ENCODE measurements at regions not wholly inside any gene's neighbourhood (a gene's known extent, or its start where the extent isn't known, plus 50 kb on each side); places are given as distances from the start of the nearest gene placed in this dataset.

DNA sequence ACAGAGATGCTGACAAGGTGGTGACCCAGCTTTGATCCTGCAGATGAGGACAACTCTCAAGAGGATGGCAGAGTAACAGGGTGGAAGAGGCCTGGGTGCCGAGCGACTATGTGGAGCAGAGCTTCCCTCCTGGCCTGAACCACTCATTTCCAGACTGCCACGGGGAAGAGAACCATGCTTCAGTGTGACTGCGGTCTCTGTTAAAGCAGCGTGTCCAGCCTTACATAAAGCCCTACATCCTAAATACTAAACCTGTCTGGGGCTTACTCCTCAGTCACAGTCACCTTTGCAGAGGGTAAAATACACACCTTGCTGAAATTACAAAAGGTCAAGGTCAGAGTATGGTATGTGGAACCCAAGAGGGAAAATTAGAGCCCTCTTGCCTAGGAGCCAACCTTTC is 312.9 kb downstream of the CDC5L start:
- Histone ChIP-seq H3K4me1 (ENCODE audit: control insufficient read depth in 1 of 2, insufficient read depth in 1 of 2, low read depth in 1 of 2, low read length in 1 of 2) (no peaks in the 10 kb centered on the region), H3K36me3 (no peaks in the 10 kb centered on the region)
- TF ChIP-seq, protein P1, sequence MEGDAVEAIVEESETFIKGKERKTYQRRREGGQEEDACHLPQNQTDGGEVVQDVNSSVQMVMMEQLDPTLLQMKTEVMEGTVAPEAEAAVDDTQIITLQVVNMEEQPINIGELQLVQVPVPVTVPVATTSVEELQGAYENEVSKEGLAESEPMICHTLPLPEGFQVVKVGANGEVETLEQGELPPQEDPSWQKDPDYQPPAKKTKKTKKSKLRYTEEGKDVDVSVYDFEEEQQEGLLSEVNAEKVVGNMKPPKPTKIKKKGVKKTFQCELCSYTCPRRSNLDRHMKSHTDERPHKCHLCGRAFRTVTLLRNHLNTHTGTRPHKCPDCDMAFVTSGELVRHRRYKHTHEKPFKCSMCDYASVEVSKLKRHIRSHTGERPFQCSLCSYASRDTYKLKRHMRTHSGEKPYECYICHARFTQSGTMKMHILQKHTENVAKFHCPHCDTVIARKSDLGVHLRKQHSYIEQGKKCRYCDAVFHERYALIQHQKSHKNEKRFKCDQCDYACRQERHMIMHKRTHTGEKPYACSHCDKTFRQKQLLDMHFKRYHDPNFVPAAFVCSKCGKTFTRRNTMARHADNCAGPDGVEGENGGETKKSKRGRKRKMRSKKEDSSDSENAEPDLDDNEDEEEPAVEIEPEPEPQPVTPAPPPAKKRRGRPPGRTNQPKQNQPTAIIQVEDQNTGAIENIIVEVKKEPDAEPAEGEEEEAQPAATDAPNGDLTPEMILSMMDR (IDR thresholded peaks at IDR 0.05): no peak

DNA sequence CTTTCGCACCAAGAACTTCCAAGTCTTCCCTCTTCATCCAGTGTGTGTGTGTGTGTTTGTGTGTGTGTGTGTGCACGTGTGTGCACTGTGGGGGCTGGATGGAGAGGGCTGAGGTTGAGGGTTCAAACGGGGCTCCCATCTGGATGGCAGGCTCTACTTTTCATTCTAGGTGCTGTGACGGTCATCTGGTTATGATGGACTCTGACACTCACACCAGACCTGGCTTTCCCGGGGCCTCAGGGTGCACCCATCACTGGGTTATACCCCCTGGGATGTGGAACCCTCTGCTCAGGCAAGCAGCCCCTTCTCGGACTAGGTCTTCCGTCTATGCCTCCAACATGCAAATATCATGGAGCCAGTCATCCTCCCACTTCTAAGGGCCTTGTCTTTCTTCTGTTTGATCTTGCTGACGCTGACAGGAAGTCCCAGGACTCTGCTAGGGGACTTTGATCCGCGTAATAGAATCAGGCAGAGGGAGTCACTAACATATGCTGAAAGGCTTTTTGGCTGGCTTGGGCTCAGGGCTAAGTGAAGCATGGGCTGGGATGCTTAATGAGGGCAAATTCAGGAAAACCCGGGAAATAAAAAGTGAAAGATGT is 313.6 kb downstream of the CDC5L start:
- Histone ChIP-seq H3K27me3 (no peaks in the 10 kb centered on the region), H3K9me3 (no peaks in the 10 kb centered on the region), H3K27ac (no peak overlapping the region), H3K4me3 (ENCODE audit: low read depth in 1 of 2, low read length in 1 of 2) (no peak overlapping the region), H3K4me1 (ENCODE audit: control insufficient read depth in 1 of 2, insufficient read depth in 1 of 2, low read depth in 1 of 2, low read length in 1 of 2) (no peaks in the 10 kb centered on the region), H3K36me3 (no peaks in the 10 kb centered on the region)
- TF ChIP-seq, protein P1 (IDR thresholded peaks at IDR 0.05): no peak

More for the DNA sequence above, 312.9 kb downstream of the CDC5L start:
- no peaks in the 10 kb centered on the region for H3K27me3 ChIP-seq
- no peak overlapping the region for H3K4me3 ChIP-seq (ENCODE audit: low read depth in 1 of 2, low read length in 1 of 2)
- H3K9me3 ChIP-seq: no peaks in the 10 kb centered on the region
- H3K27ac ChIP-seq: no peak overlapping the region

DNA sequence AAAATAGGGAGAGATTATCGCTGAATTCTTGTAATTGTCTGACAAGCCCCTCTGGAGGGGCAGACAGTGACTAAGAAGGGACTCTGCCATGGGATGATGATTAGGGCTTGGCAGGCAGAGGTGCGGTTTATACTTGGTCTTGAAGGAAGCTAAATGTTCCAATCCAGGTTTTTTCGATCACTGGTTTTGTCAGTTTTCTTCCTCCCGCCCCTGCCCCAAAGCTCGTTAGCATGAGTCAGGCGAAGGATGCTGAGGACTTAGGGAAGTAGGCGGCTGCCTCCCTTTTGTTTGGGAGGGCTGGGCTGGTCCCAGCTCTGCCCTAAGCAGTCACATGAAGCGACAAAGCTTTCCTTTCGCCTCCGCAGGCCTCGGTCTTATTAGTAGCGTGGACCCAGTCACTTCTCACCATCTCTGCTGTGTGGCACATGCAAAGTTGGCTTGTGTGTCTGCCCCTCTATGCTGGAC is 314.2 kb downstream of the CDC5L start:
- Histone ChIP-seq H3K4me1 (ENCODE audit: control insufficient read depth in 1 of 2, insufficient read depth in 1 of 2, low read depth in 1 of 2, low read length in 1 of 2) (no peaks in the 10 kb centered on the region), H3K27me3 (no peaks in the 10 kb centered on the region), H3K9me3 (no peaks in the 10 kb centered on the region), H3K27ac (no peak overlapping the region), H3K36me3 (no peaks in the 10 kb centered on the region), H3K4me3 (ENCODE audit: low read depth in 1 of 2, low read length in 1 of 2) (no peak overlapping the region)
- TF ChIP-seq, protein P1 (IDR thresholded peaks at IDR 0.05): no peak

DNA sequence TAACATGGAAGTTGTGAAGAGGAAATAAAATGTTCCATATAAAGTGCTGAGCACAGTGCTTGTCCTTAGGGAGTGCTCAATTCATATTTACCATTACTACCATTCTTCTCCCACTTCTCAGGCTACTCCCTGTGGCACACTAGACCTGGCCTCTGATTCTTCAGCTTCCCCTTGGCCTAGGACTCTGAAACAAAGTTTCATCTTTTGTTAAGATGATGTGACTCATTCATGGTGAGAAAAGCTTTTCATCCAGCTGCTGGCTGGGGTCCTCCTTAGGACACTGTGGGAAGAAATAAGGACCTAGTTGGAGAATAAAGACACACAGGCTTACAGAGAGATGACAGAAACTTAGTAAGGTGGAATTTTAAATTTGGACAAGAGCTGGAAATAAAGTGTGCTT is 314.8 kb downstream of the CDC5L start:
- TF ChIP-seq, protein P1 (IDR thresholded peaks at IDR 0.05): no peak
- Histone ChIP-seq H3K9me3 (no peaks in the 10 kb centered on the region), H3K27ac (no peak overlapping the region), H3K27me3 (no peaks in the 10 kb centered on the region), H3K4me1 (ENCODE audit: control insufficient read depth in 1 of 2, insufficient read depth in 1 of 2, low read depth in 1 of 2, low read length in 1 of 2) (no peaks in the 10 kb centered on the region), H3K4me3 (ENCODE audit: low read depth in 1 of 2, low read length in 1 of 2) (no peak overlapping the region), H3K36me3 (no peaks in the 10 kb centered on the region)

DNA sequence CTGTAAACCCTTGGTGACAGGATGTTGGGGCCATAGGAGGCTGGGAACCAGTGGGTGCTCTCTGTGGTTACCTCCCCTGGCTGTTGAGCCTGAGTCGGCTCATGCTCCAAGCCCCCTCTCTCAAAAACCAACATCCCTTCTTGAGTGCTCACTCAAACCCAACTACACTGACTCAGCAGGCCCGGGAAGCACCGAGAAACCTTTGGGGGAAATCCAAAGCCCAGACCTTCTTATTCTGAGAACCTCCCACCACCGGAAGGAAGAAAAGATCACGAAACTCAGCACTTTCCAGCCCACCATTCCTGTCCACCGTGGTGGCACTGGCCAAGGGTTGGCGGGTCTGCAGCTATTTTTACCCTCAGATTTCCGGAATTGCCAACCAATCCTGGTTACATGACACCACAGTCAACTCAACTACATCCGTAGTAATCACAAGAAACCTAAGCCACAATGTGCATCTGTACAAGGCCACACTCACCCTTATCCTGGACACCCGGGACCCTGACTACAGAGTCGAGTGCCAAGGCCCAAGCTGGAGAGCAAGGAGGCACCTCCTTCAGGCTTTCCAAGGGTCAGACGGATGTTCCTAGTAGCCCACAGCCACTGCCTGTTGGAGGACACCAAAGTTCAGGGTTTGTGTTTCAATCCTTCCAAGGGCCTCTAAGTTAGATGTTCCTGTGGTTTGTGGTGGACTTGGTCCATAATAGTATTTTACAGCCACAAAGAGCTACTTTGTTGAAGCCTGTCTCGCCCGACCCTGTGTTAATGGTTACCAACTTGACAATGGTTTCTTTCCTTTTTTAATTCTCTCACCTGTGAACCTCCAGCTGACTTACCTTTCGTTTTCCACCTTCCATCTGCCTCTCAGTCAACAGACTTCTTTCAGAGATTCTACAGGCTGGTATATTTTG is 317.0 kb downstream of the CDC5L start:
- no peak overlapping the region for H3K4me3 ChIP-seq (ENCODE audit: low read depth in 1 of 2, low read length in 1 of 2)
- H3K27ac ChIP-seq: no peak overlapping the region
- no peaks in the 10 kb centered on the region for H3K27me3 ChIP-seq
- no peaks in the 10 kb centered on the region for H3K36me3 ChIP-seq
- TF ChIP-seq, protein P1 (IDR thresholded peaks at IDR 0.05): no peak
- H3K4me1 ChIP-seq (ENCODE audit: control insufficient read depth in 1 of 2, insufficient read depth in 1 of 2, low read depth in 1 of 2, low read length in 1 of 2): no peaks in the 10 kb centered on the region
- H3K9me3 ChIP-seq: no peaks in the 10 kb centered on the region
